ENCODE measurements at regions not wholly inside any gene's neighbourhood (a gene's known extent, or its start where the extent isn't known, plus 50 kb on each side); places are given as distances from the start of the nearest gene placed in this dataset.

DNA sequence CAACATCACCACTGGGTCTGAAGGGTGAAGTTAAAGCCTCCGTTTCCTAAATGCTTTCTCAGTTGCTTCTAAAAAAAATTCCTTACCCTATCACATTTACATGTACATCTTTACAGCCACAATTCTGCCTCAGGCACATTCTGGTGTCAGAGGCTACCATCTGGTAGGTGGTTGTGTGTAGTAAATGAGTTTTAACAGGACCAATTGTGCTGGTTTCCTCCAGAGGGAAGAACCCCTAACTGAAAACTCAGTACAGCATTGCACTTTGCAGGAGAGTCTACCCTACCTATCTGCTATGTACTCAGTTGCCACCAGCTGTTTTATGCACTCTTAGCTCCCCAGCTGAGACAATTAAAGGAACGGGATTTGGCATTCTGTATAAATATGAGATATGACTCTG, 1576.5 kb downstream of the PCDH9 start:
- TF ChIP-seq, protein P1, sequence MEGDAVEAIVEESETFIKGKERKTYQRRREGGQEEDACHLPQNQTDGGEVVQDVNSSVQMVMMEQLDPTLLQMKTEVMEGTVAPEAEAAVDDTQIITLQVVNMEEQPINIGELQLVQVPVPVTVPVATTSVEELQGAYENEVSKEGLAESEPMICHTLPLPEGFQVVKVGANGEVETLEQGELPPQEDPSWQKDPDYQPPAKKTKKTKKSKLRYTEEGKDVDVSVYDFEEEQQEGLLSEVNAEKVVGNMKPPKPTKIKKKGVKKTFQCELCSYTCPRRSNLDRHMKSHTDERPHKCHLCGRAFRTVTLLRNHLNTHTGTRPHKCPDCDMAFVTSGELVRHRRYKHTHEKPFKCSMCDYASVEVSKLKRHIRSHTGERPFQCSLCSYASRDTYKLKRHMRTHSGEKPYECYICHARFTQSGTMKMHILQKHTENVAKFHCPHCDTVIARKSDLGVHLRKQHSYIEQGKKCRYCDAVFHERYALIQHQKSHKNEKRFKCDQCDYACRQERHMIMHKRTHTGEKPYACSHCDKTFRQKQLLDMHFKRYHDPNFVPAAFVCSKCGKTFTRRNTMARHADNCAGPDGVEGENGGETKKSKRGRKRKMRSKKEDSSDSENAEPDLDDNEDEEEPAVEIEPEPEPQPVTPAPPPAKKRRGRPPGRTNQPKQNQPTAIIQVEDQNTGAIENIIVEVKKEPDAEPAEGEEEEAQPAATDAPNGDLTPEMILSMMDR (IDR thresholded peaks at IDR 0.05), result no peak
- no peak for TF ChIP-seq POLR2AphosphoS5 (IDR thresholded peaks at IDR 0.05)
- no peak for TF ChIP-seq POLR2A (IDR thresholded peaks at IDR 0.05)
- TF ChIP-seq EP300 (IDR thresholded peaks at IDR 0.05), result no peak

Measured in suprapubic skin (tissue), 4 donors.